NCI-H1694 (cell line): ENCODE measurements at regions not wholly inside any gene's neighbourhood (a gene's known extent, or its start where the extent isn't known, plus 50 kb on each side); places are given as distances from the start of the nearest gene placed in this dataset.
"Not testable (repeated sequence)": the region's sequence is repeated elsewhere in the genome, so short reads cannot be mapped to it uniquely, and the experiment has no call there.

Source experiments
- DNase-seq: peaks from one replicate; lab custom pipeline; 2025; lab: John Stamatoyannopoulos, UW

DNA sequence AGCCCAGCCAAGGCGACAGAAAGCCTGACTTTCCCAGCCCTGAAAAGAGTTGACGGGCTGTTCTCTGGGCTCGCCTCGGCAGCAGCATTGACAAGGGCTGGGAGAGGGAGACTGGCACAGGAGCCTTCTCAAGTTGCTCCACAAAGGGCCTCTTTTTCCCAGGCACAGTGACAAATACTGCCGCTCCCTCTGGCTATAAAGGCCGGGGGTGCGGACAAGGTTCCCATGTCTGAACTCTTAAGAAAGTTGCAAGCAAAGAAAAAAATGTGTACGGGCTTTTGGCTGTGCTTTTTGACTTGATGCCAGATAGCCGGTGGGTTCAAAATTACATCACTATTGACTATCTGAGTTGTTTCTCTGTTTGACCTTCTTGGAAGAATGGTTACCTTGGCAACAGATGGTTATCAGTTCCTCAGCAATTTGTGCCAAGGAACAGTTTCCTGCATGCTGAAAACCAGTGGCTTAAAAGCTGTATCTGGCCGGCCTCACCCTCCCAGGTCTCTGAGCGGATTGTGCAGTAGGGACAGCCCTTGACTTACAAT, 115.9 kb upstream of the EEPD1 start:
- DNase-seq = no peak

DNA sequence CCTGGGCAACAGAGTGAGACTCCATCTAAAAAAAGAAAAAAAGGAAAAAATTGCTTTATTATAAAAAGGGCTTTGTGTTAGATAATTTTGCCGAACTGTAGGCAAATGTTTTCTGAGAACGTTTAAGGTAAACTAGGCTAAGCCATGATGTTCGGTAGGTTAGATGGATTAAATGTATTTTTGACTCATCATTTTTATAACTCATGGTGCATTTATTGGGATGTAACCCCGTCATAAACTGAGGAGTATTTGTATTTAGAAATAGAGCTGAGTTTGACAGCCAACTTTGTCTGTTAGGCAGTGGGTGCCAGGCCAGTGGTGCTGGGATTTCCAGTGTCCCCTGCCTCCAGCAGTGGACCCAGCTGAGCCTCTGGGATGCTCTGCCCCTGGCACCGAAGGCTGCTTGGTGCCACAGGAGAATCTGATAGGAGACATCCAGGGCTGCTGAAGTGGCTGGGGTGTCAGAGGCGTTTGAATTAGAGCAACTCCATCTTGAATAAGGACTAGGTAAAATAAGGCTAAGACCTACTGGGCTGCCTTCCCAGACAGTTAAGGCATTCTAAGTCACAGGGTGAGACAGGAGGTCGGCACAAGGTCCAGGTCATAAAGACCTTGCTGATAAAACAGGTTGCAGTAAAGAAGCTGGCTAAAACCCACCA, 114.9 kb upstream of the EEPD1 start:
- DNase-seq = no peak

DNA sequence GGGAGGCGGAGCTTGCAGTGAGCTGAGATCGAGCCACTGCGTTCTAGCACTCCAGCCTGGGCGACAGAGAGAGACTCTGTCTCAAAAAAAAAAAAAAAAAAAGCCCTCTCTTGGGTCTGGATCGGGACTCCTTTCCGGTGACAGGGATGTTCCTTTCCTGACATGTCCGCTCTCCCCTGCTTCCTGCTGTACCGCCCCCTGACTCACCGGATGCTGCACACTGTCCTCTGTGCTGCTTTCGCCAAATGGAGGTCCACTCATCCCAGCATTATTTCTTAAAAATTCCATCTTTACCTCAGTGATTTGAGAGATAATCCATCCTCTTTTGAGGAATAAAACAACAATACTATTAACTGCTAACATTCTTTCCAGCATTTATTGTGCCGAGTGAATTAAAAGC, 113.8 kb upstream of the EEPD1 start:
- no peak for DNase-seq

DNA sequence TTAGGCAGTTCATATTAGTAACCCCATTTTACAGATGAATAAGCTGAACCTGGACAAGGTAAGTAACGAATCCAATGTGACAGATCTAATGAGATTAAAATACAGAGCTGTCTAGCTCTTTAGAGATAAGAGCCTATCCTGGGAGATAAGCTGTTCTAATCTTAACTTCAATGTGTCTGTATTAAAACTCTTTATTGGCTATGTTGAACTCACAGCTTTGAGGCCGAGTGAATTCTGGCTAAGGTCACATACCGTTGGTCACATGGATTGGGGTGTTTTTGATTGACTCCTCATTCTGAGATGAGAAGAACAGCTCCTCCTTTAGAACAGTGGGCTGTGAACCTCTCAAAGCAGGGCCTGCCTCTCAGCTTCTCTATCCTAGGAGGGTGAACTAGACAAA, 113.4 kb upstream of the EEPD1 start:
- DNase-seq = no peak

DNA sequence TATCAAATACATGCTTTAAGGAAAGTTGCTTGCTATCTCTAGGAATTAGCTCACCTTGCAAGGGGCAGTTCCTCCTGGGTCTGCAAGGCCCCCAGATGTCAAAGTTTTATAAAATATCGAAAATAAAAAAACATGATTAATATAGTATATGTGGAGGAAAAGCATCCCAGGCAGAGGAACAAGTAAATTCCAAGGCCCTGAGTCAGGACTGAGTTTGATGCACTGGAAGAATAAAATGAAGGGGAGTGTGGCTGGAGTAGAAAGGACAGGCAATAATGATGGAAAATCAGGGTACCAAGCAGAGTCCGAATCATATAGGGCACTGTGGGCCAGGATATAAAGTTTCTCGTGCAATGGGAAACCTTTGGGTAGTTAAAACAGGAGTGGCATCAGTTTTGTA, 112.4 kb upstream of the EEPD1 start:
- no peak for DNase-seq

DNA sequence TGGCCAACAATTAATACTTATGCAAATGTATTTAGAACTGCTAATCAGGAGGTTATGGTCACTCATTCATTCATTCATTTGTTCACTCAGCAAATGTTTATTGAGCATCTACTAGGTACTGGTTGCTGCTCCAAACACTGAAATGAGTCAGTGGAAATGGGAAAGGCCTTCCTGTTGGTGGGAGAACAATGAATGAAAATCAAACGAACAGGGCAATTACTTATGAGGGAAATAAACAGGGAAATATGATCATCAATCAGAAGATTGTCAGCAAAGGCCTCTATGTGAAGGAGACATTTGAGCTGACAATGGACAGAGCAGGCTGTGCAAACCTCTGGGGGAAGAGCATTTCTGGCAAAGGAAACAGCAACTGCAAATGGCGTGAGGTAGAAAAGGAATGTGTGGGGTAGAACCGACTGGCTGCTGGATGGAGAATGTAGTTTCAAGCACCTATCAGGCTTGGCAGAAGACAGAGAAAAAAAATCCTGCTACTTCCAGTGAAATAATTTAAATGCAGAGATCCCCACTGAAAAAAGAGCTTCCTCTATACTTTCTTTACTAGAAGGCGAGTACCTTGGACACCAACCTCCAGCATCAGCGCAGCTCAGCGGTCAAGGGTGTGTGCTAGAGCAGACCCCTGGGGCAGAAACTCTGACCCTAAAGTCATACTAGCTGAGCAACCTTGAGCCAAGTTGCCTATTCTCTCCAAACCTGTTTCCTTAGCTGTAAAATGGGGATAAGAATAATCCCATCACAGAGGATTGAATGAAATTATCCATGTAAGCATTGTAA, 108.8 kb upstream of the EEPD1 start:
- no peak for DNase-seq

DNA sequence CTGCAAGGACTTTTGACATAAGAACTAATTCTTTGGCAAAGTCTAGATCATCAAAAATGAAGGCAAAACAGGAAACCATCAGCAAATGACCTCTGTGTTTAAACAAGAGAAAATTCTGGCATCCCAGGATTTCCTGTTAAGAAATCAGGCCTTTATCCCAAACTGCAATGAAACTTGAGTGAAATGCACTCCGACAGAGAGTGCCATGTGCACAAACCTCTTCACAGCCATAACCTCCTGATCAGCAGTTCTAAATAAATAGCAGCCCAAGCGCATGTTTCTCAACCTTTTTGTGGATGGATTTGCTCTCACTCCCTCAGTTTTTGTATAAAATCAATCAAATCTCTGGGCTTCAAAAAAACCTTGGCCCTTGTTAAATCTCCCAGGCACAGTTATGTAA, 107.7 kb upstream of the EEPD1 start:
- DNase-seq = no peak

DNA sequence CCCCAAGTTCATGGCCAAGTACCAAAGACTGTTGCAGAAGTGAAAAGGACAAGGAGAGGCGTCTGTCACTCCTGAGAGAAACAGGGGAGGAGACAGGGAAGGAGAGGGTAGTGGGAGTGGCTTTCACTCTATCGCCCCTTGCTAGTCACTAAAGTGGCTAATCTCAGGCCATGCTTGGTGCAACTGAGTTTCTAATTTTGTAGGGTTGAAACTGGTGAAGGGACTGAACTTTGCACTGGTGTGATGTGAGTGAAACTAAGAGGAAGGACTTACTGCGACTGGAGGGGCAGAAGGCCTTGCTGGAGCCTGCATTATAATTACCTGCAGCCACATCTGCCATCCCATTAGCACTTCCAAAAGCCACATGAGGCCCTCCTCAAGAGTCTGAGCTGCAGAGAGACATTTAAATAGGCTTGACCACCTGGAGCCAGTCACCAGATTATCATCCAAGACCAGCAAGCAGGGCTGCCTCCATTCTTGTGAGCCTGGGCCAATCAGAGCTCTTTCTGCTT, 107.2 kb upstream of the EEPD1 start:
- no peak for DNase-seq

DNA sequence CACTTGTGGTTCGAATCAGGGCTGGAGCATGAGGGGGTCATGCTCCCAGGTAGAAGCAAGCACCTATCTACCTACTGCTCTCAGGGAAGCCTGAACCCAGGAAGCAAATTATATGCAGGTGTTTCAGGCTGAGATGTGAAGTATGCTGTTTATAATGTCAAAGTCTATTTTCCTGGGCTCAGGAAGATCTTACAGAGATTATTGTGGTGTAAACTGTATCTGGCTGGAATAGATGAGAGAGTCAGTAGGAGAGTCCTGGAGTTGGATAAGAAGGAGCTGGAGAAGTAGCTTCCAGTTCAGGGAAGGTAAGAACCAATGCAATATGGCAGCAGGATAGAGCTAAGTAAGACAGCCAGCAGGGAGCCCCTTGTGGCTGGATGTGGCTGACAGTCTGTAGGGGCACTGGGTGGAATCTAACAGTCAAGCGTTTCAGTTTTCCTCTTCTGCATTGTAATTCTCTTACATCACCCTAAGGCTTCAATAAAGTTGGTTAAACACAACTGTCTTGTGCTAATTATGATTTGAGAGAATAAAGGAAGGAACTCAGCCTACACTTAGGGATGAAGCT, 105.9 kb upstream of the EEPD1 start:
- DNase-seq = no peak

DNA sequence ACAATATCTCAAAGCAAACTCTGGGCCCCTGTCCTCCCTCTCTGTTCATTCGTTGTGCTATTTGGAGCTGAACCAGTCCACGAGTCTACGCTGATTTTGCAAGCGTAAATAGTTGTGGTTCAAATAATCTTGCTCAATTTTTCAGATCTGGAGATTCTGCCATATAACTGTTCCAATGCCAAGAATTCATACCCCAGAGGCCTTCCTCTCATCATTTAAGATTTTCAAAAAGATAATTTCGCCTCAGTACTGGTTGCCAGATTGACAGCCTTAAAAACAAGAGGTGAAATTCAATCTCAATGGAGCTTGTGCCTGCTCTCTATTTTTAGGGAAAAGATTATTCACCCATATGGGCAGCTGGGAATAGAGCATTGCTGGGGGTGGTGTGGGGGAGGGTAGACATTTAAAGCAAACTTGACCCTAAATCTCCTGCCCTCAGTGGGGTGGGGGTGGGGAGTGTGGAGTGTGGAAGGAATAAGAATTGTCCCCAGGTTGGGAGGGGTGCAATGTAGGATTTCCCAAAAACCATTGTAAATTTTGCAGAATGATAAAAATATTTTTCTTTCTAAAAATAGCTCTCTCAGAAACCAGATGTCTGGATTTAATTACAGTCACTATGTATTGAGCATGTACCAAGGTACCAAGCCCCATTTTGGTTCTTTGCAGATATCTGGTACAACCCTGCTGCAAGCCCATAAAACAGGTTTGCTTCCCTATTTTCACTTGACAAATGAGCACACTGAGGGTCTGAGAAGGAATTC, 104.7 kb upstream of the EEPD1 start:
- peak; percentile 64 for DNase-seq

DNA sequence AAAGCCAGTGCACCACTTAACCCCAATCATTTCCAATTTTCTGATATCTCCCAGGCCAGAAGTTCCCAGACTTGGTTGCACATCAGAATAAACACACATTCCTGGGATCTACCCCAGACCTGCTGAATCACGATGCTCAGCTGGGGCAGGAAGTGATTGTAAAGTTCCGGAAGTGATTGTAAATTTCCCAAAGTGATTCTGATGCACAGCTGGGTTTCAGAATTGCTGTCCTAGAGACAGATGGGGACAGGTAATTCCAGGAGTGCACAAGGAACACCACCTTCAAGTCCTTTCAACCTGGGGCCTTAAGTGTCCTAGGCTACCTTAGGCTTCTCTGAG, 104.2 kb upstream of the EEPD1 start:
- DNase-seq = no peak

DNA sequence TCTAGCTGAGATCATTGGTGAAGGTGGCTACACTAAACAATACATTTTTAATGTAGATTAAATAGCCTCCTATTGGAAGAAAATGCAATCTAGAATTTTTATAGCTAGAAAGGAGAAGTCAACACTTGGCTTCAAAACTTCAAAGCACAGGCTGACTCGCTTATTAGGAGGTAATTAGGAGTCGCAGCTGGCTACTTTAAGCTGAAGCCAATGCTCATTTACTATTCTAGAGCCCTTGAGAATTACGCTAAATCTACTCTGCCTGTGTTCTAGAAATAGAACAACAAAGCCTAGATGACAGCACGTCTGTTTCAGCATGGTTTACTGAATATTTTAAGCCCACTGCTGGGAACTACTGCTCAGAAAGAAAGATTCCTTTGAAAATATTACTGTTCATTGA, 101.6 kb upstream of the EEPD1 start:
- peak; percentile 44 for DNase-seq

DNA sequence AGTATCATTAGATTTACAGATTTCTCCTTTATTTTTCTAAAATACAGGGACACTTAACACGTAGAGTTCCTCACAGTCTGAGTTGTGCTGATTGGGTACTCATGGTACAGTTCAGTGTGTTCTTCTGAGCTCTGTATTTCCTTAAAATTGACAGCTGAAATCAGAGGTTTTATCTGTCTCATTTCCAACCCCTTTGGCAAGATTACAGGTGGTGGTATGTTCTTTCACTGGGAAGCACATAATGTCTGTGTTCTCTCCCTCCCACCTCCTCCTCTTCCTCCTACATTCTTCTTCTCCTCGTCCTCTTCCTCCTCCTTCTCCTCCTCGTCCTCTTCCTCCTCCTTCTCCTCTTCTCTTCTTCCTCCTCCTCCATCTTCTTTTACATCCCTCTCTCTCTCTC, 99.5 kb upstream of the EEPD1 start:
- no peak for DNase-seq

DNA sequence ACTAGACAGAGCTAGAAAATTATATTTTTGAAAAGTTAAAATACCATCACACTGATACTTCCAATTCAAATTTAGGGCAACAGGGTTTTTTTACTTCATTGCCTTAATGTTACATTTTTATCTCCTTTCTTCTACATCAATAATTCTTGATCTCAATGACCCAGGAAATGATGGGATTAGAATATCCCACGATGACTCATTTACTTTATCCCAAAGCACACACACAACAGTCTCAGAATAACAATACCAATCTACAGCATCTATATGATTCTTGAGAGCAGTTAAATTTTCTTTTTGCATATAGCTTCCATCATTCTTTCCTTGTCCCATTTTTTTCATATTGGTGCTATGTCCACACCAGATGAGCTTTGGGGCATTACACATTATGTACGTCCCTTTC, 98.4 kb upstream of the EEPD1 start:
- no peak for DNase-seq

DNA sequence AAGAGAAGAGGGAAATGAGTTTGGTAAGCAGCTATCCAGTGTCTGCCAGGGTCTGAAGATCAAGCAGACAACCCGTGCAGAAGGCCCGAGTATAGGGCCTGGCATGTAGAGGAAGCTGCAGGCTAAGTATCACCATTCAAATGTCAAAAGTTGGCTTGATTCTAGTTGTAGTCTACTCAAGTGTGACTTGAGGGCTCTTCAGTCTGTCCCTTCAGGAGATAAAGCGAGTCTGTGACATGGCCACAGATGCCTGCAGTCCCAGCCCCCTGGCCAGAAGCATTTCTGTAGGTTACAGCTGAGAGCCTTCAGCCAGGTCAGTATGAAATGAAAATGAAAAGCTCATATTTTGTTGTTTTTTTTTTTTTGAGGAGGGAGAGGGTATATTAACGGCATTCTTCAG, 97.8 kb upstream of the EEPD1 start:
- no peak for DNase-seq

DNA sequence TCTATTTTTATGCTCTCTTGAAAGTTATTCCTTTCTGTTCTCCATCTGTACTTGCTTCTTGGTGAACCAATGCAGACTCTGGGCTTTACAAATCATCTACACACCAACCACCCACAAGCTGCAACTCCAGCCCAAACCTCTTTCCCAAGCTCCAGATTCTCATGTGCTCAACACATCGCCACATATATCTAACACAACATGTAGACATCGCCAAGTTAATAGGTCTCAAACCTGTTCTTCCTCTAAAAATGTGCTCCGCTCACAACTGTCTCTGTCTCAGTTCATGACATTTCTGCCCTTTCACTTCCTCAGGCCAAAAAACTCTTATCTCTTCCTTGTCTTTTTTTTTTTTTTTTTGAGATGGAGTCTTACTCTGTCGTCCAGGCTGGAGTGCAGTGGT, 95.7 kb upstream of the EEPD1 start:
- DNase-seq = no peak

DNA sequence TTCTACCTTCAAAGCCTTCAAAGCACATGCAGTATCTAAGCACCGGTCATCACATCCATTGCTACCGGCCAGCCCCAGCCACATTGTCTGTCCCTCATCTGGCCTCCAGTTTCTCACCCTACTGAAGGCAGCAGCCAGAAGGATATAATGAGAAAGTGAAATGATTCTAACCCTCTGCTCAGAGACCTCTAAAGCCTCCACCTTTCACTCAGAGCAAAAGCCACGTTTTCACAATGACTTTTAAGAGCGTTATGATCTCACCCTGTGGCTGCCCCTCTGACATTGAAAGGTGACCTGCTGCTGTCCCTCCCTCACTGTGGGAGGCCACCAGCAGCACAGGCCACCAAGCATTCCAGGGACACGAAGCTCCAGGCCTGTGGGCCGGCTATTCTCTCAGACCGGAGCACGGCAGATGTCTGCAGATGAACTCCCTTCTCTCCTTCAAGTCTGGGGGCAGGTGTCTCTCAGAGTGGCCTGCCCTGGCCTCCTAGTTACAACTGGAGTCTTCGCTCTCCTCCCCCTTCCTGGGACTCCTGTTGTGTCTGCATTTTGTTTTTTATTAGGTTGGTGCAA, 94.9 kb upstream of the EEPD1 start:
- DNase-seq = no peak

DNA sequence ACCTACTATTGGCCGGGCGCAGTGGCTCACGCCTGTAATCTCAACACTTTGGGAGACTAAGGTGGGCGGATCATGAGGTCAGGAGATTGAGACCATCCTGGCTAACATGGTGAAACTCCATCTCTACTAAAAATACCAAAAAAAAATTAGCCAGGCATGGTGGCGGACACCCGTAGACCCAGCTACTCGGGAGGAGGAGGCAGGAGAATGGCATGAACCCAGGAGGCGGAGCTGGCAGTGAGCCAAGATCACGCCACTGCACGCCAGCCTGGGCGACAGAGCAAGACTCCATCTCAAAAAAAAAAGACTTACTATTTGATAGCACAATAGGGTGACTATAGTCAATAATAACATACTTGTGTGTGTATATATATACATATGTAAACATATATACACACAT, 92.7 kb upstream of the EEPD1 start:
- not testable (repeated sequence) for DNase-seq

DNA sequence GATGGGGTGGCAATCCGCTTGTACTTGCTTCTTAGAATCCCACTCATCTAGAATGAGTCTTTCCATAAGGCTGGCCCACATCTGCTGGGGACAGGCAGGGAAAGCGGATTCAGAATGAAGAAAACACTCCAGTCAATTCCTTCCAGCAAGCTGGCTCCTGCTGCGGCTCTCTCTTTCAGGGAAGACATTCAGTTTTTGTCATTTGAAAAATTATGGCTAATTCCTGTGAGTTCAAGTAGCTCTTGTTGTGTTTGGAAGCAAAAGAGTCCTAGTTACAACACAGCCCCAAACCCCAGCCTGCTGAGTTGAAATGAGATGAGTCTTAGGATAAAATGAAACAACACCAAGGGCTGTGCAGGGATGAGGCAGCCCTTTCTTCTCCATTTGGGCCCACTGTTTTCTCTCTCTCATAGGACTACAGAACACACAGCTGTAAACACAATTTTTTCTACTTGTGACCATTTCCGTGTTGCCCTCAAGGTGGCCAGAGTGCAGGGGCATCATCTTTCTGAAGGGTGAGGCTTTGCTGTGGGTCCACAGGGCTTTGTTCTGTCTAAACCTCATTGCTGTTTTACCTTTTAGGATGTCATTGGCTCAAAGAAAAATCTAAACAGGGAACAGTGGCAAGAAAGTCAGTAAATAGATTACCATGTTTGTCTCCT, 90.8 kb upstream of the EEPD1 start:
- DNase-seq = no peak

DNA sequence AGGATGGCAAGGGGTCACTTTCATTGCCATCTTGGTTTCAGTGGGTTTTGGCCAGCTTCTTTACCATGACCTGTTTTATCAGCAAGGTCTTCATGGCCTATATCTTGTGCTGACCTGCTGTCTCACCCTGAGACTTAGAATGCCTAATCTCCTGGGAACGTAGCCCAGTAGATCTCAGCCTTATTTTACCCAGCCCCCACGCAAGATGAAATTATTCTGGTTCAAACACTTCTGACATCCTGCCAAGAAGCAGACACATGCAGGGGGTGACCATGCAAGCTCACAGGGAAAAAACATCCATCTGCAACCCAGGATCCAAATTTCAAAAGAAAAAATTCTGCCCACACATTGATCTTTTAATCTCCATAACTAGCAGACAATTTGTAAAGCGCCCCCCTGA, 88.4 kb upstream of the EEPD1 start:
- DNase-seq = no peak

DNA sequence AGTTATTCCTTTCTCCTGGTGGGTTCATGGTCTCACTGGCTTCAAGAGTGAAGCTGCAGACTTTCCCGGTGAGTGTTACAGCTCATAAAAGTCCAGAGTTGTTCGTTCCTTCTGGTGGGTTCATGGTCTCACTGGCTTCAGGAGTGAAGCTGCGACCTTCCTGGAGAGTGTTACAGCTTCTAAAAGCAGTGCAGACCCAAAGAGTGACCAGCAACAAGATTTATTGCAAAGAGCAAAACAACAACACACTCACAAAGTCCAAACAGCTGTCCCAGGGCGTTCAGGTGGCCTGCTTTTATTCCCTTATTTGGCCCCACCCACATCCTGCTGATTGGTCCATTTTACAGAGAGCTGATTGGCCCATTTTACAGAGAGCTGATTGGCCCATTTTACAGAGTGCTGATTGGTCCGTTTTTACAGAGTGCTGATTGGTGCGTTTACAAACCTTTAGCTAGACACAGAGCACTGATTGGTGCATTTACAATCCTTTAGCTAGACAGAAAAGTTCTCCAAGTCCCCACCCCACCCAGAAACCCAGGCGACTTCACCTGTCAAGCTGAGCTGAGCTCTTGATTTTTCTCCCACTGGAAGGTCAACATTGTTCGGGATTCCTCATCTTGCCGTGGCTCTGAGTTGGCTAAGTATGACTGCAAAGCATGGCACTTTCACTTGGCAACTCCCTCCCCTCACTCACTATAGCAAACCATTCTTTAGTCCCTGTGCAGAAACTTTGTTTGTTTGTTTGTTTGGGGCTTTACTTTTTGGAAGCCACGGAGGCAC, 87.3 kb upstream of the EEPD1 start:
- not testable (repeated sequence) for DNase-seq
